AG04449 (cell line): ENCODE measurements at regions not wholly inside any gene's neighbourhood (a gene's known extent, or its start where the extent isn't known, plus 50 kb on each side); places are given as distances from the start of the nearest gene placed in this dataset.

Experiments
- CTCF ChIA-PET: fragments of 350-600 bp; formaldehyde crosslinking; extraction: SDS; loops from one replicate; lab custom pipeline; 2021; ENCODE audit warnings: antibody characterized with exemption; lab: Yijun Ruan, JAX
- POLR2A ChIA-PET: fragments of 400-600, 350-600 bp; formaldehyde crosslinking; extraction: SDS; loops from one replicate; lab custom pipeline; 2020; ENCODE audit warnings: antibody characterized with exemption, inconsistent platforms; lab: Yijun Ruan, JAX
- DNase-seq: peaks from one replicate; pipeline ENCODE4 v3.0.0-alpha.2; 2010; ENCODE audit warnings: low read depth, low spot score
- H3K4me3 ChIP-seq: 2 replicates; pipeline ENCODE4 v1.5.1; 2011; ENCODE audit warnings: low read depth, mild to moderate bottlenecking, control low read depth, low read length
- CTCF ChIP-seq: IDR thresholded peaks from one replicate; pipeline ENCODE4 v1.5.1; 2011; ENCODE audit warnings: mild to moderate bottlenecking, moderate library complexity, low read length, control low read depth, inconsistent platforms; ENCODE audit not compliant: insufficient read depth; ENCODE audit errors: missing control alignments

DNA sequence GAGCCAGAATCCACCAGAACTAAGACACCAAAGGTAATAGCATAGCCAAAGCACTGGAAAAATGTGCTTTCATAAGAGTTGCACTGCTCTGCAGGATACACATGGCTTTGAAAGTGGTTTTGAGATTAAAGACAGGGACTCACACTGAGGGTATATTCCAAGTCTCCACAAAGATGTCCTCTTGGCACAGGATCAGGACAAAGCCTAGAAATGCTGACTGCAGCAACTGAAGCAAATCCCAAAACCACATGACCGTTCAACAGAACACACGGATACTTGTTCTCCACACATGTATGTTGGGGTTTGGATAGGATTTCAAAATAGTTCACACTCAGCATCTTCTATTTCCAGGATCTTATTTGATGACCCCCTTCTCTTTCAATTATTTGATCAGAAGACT, 364.3 kb upstream of the HSF2 start:
- DNase-seq: no peak
- ChIA-PET CTCF (no interaction called here), POLR2A (no interaction called here)
- no peak overlapping the region for H3K4me3 ChIP-seq
- no peak for TF ChIP-seq CTCF

GRCh38 chr6:122040261-122040660, 359.2 kb upstream of the HSF2 start:
- no peak for TF ChIP-seq CTCF
- CTCF ChIA-PET: interaction anchor here (1.2 to 1.6 kb wide), 3 partner anchors 9 to 191 kb away, joined by 3 to 6 read pairs (median 3); no protein-coding TSS in a partner anchor

GRCh38 chr6:122042380-122042779, 357.1 kb upstream of the HSF2 start:
- DNase-seq: no peak
- TF ChIP-seq CTCF: no peak
- H3K4me3 ChIP-seq: no peak overlapping the region
- CTCF ChIA-PET: interaction anchor here (1.2 to 1.3 kb wide), 2 partner anchors 8 to 10 kb away, joined by 5 read pairs; no protein-coding TSS in a partner anchor
- POLR2A ChIA-PET: no interaction called here

More at GRCh38 chr6:122040261-122040660, 359.2 kb upstream of the HSF2 start:
- no peak overlapping the region for H3K4me3 ChIP-seq
- POLR2A ChIA-PET: no interaction called here
- DNase-seq: no peak

GRCh38 chr6:122042960-122043735, 356.3 kb upstream of the HSF2 start:
- no peak for DNase-seq
- ChIA-PET POLR2A (no interaction called here), CTCF (interaction anchor here (1.2 to 1.3 kb wide), 2 partner anchors 9 to 11 kb away, joined by 5 read pairs; no protein-coding TSS in a partner anchor)
- no peak for TF ChIP-seq CTCF
- H3K4me3 ChIP-seq: no peak overlapping the region

GRCh38 chr6:122048570-122048969, 350.9 kb upstream of the HSF2 start:
- no peak for TF ChIP-seq CTCF
- POLR2A ChIA-PET: no interaction called here
- CTCF ChIA-PET: interaction anchor here (0.8 kb wide), 1 partner anchor 8 kb away, joined by 3 read pairs; no protein-coding TSS in a partner anchor
- DNase-seq: no peak
- H3K4me3 ChIP-seq: no peak overlapping the region

DNA sequence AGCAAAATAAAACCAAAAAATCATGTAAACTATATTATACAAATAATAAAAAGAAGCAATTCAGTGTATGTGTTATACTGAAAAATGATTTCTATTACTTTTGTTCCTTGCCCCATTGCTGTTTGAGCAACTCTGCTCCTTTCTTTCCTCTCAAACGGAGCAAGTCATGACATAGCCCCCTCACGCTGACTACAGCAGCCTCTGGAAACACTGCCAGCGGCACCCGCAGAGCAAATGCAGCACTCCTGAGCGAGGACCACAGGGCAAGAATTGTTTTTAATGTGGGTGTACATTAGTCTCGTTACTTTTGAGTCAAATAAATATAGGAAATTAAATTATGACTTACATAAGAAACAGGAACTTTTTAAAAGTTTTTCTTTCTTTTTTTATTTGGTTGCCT, 350.1 kb upstream of the HSF2 start:
- CTCF ChIA-PET: interaction anchor here (0.8 kb wide), 1 partner anchor 9 kb away, joined by 3 read pairs; no protein-coding TSS in a partner anchor
- POLR2A ChIA-PET: no interaction called here
- no peak for DNase-seq
- no peak for TF ChIP-seq CTCF
- no peak overlapping the region for H3K4me3 ChIP-seq
